PC-3 (cell line): ENCODE measurements at regions not wholly inside any gene's neighbourhood (a gene's known extent, or its start where the extent isn't known, plus 50 kb on each side); places are given as distances from the start of the nearest gene placed in this dataset.

ENCODE experiments used
- ATAC-seq: fragments of 200-7000 bp; cut with Tn5 transposase; 2 replicates; pipeline ENCODE4 v1.9.1; 2020; ENCODE audit warnings: mild to moderate bottlenecking, moderate library complexity
- BruUV-seq: library from RNA; stranded (reverse); fragments of 400-500 nt; replicated peaks from 2 replicates; lab custom pipeline; 2021; lab: Mats Ljungman, UMichigan
- CTCF ChIA-PET: fragments of 300-600 bp; sonication (Branson Sonifier 250); formaldehyde crosslinking; loops from one replicate; lab custom pipeline; 2022; ENCODE audit warnings: antibody characterized with exemption; lab: Charles Lee
- POLR2A ChIA-PET: fragments of 300-600 bp; sonication (Branson Sonifier 250); formaldehyde crosslinking; loops from one replicate; lab custom pipeline; 2022; ENCODE audit warnings: antibody characterized with exemption; ENCODE audit not compliant: unreplicated experiment; lab: Charles Lee
- DNase-seq: peaks from one replicate; pipeline ENCODE4 v3.0.0-alpha.2; 2015
- H2AFZ ChIP-seq: fragments of 300-600 bp; sonication (generic); 2 replicates; pipeline ENCODE4 v1.6.0; 2016; ENCODE audit warnings: antibody characterized with exemption, low read length
- H3F3A ChIP-seq: fragments of 300-600 bp; sonication (generic); one replicate; pipeline ENCODE4 v1.6.0; 2017; ENCODE audit warnings: antibody characterized with exemption, low read length, control low read depth, mild to moderate bottlenecking; ENCODE audit not compliant: unreplicated experiment
- H3K27ac ChIP-seq: fragments of 300-600 bp; sonication (generic); 2 replicates; pipeline ENCODE4 v1.5.1; 2016; ENCODE audit warnings: mild to moderate bottlenecking, low read length
- H3K27me3 ChIP-seq: fragments of 300-600 bp; sonication (generic); 2 replicates; pipeline ENCODE4 v1.6.1; 2016; ENCODE audit warnings: low read length, mixed read lengths
- H3K36me3 ChIP-seq: fragments of 300-600 bp; sonication (generic); 2 replicates; pipeline ENCODE4 v1.6.1; 2016; ENCODE audit warnings: low read depth, mixed run types, low read length, mixed read lengths
- H3K4me1 ChIP-seq: fragments of 300-600 bp; sonication (generic); 2 replicates; pipeline ENCODE4 v1.5.1; 2016; ENCODE audit warnings: low read length; ENCODE audit not compliant: insufficient read depth
- H3K4me2 ChIP-seq: fragments of 300-600 bp; sonication (generic); 2 replicates; pipeline ENCODE4 v1.6.0; 2016; ENCODE audit warnings: low read length
- H3K4me3 ChIP-seq: fragments of 300-600 bp; sonication (generic); 2 replicates; pipeline ENCODE4 v1.5.1; 2016; ENCODE audit warnings: mild to moderate bottlenecking, low read length, mixed read lengths
- H3K79me2 ChIP-seq: fragments of 300-600 bp; sonication (generic); 2 replicates; pipeline ENCODE4 v1.6.1; 2017; ENCODE audit warnings: low read length, mixed read lengths
- H3K9ac ChIP-seq: fragments of 300-600 bp; sonication (generic); 2 replicates; pipeline ENCODE4 v1.6.0; 2016; ENCODE audit warnings: mild to moderate bottlenecking, low read length
- H3K9me2 ChIP-seq: fragments of 300-600 bp; sonication (generic); replicated peaks from 2 replicates; pipeline ENCODE4 v1.6.1; 2016; ENCODE audit warnings: mixed run types, low read length, mixed read lengths
- H3K9me3 ChIP-seq: fragments of 300-600 bp; sonication (generic); 2 replicates; pipeline ENCODE4 v1.6.1; 2016; ENCODE audit warnings: low read length, mixed read lengths
- H4K20me1 ChIP-seq: fragments of 300-600 bp; sonication (generic); 2 replicates; pipeline ENCODE4 v1.6.1; 2016; ENCODE audit warnings: low read length, mixed read lengths
- EZH2 ChIP-seq: fragments of 300-600 bp; sonication (generic); IDR thresholded peaks from one replicate; pipeline ENCODE4 v1.6.1; 2017; ENCODE audit warnings: antibody characterized with exemption, mild to moderate bottlenecking, low read length; ENCODE audit not compliant: unreplicated experiment
- EZH2phosphoT487 ChIP-seq: fragments of 300-600 bp; sonication (generic); IDR thresholded peaks from 2 replicates; pipeline ENCODE4 v1.6.1; 2018; ENCODE audit warnings: mild to moderate bottlenecking, antibody characterized with exemption, low read length, borderline replicate concordance
- intact Hi-C: fragments of 100-400 bp; cut with micrococcal nuclease; formaldehyde crosslinking; loops from 2 replicates; pipeline ENCODE4 v1.9.0; 2023
- TF ChIP-seq, protein P1 (sequence below): fragments of 300-600 bp; sonication (generic); conservative IDR thresholded peaks from 2 replicates; pipeline ENCODE4 v1.5.1; 2017; ENCODE audit warnings: antibody characterized with exemption, low read depth, mild to moderate bottlenecking, low read length

- intact Hi-C loops, result no loop called here
- POLR2A ChIA-PET, result interaction anchor here (0.7 kb wide), 1 partner anchor 398 kb away, joined by 5 read pairs; no protein-coding TSS in a partner anchor
- BruUV-seq, result no TSS peak
Measured at GRCh38 chr2:60379216-60379615, 174.2 kb downstream of the BCL11A start.

DNA sequence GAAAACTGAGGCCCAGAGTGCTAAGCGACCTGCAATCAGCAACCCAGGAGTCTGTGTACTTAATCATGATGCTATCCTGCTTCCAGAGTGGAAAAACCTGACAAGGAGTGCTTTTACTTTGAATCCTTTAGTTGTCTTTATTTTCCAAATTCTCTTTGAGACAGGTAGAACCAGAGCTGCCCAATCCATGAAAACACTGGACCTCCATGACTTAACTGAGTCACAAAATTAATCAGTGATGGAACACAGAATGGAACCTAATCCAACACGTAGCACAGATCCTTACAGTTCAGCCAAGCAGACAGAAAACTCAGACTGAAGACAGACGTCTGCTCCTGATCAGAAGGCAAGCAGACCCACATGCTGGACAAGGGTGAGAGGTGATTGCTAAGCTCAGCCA lies 175.6 kb downstream of the BCL11A start:
- H3K9me3 ChIP-seq, result no peaks in the 10 kb centered on the region
- CTCF ChIA-PET, result no interaction called here
- H2AFZ ChIP-seq, result no peak overlapping the region
- H3K27ac ChIP-seq, result no peak overlapping the region
- no peaks in the 10 kb centered on the region for H3K36me3 ChIP-seq
- H3F3A ChIP-seq, result no peaks in the 10 kb centered on the region
- no peak for TF ChIP-seq EZH2phosphoT487
- TF ChIP-seq EZH2, result no peak
- TF ChIP-seq, protein P1, sequence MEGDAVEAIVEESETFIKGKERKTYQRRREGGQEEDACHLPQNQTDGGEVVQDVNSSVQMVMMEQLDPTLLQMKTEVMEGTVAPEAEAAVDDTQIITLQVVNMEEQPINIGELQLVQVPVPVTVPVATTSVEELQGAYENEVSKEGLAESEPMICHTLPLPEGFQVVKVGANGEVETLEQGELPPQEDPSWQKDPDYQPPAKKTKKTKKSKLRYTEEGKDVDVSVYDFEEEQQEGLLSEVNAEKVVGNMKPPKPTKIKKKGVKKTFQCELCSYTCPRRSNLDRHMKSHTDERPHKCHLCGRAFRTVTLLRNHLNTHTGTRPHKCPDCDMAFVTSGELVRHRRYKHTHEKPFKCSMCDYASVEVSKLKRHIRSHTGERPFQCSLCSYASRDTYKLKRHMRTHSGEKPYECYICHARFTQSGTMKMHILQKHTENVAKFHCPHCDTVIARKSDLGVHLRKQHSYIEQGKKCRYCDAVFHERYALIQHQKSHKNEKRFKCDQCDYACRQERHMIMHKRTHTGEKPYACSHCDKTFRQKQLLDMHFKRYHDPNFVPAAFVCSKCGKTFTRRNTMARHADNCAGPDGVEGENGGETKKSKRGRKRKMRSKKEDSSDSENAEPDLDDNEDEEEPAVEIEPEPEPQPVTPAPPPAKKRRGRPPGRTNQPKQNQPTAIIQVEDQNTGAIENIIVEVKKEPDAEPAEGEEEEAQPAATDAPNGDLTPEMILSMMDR, result no peak
- ATAC-seq (no peak), DNase-seq (no peak)
- no peak overlapping the region for H3K9ac ChIP-seq
- no peaks in the 10 kb centered on the region for H3K79me2 ChIP-seq
- POLR2A ChIA-PET, result no interaction called here
- no peak overlapping the region for H3K4me2 ChIP-seq
- no peaks in the 10 kb centered on the region for H3K27me3 ChIP-seq
- H3K4me1 ChIP-seq, result no peaks in the 10 kb centered on the region
- intact Hi-C loops, result no loop called here
- H3K4me3 ChIP-seq, result no peak overlapping the region
- no peaks in the 10 kb centered on the region for H4K20me1 ChIP-seq
- no peaks in the 10 kb centered on the region for H3K9me2 ChIP-seq
- no TSS peak for BruUV-seq

More at GRCh38 chr2:60379216-60379615, 174.2 kb downstream of the BCL11A start:
- Histone ChIP-seq H3K4me2 (no peak overlapping the region), H3K27me3 (no peaks in the 10 kb centered on the region), H3K36me3 (no peaks in the 10 kb centered on the region), H3K9me3 (no peaks in the 10 kb centered on the region), H3K9ac (no peak overlapping the region), H3K9me2 (no peaks in the 10 kb centered on the region), H3K79me2 (no peaks in the 10 kb centered on the region), H3F3A (no peaks in the 10 kb centered on the region), H3K4me1 (no peaks in the 10 kb centered on the region), H4K20me1 (no peaks in the 10 kb centered on the region), H2AFZ (no peak overlapping the region), H3K27ac (no peak overlapping the region), H3K4me3 (no peak overlapping the region)
- TF ChIP-seq EZH2phosphoT487 (no peak), EZH2 (no peak)
- TF ChIP-seq, protein P1, result no peak
- DNase-seq (no peak), ATAC-seq (no peak)
- CTCF ChIA-PET, result no interaction called here

DNA sequence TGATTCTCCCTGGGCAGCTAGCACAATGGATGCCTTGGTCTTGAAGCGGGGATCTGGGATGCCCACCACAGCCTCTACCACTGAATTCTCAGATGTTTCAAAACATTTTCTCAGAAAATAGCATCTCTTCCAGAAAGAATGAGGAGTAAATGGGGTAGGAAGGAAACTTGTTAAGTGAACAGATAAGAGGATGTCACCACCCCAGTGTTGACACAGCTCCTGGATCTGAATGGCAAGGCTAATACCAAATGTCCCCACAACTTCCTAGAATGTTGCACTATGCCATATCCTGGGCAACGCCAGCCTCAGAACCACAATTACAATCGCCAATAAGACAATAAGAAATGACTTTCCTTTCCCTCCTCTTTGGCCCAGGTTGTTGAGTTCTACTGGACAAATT lies 177.2 kb downstream of the BCL11A start:
- H3K4me2 ChIP-seq, result no peak overlapping the region
- no peak overlapping the region for H2AFZ ChIP-seq
- H3K27me3 ChIP-seq, result no peaks in the 10 kb centered on the region
- DNase-seq, result no peak
- BruUV-seq, result no TSS peak
- TF ChIP-seq EZH2phosphoT487 (no peak), EZH2 (no peak)
- TF ChIP-seq, protein P1, result no peak
- no peak overlapping the region for H3K9ac ChIP-seq
- no peaks in the 10 kb centered on the region for H3K79me2 ChIP-seq
- POLR2A ChIA-PET, result no interaction called here
- no peaks in the 10 kb centered on the region for H3K9me2 ChIP-seq
- CTCF ChIA-PET, result no interaction called here
- H3K36me3 ChIP-seq, result no peaks in the 10 kb centered on the region
- no peak overlapping the region for H3K4me3 ChIP-seq
- no peaks in the 10 kb centered on the region for H3K9me3 ChIP-seq
- ATAC-seq, result no peak
- no peaks in the 10 kb centered on the region for H4K20me1 ChIP-seq
- H3F3A ChIP-seq, result no peaks in the 10 kb centered on the region
- intact Hi-C loops, result no loop called here
- no peak overlapping the region for H3K27ac ChIP-seq
- H3K4me1 ChIP-seq, result no peaks in the 10 kb centered on the region
